PC-9 (cell line): ENCODE measurements at regions not wholly inside any gene's neighbourhood (a gene's known extent, or its start where the extent isn't known, plus 50 kb on each side); places are given as distances from the start of the nearest gene placed in this dataset.
"Not testable (repeated sequence)": the region's sequence is repeated elsewhere in the genome, so short reads cannot be mapped to it uniquely, and the experiment has no call there.

Experiments
- EZH2 ChIP-seq: fragments of 200-600 bp; sonication (generic); IDR thresholded peaks from 2 replicates; pipeline ENCODE4 v1.8.0; 2017; ENCODE audit warnings: antibody characterized with exemption, low read depth
- TF ChIP-seq, protein P1 (sequence below): fragments of 200-600 bp; sonication (generic); conservative IDR thresholded peaks from 2 replicates; pipeline ENCODE4 v1.6.1; 2017; ENCODE audit warnings: mixed run types, antibody characterized with exemption, mild to moderate bottlenecking, moderate library complexity

DNA sequence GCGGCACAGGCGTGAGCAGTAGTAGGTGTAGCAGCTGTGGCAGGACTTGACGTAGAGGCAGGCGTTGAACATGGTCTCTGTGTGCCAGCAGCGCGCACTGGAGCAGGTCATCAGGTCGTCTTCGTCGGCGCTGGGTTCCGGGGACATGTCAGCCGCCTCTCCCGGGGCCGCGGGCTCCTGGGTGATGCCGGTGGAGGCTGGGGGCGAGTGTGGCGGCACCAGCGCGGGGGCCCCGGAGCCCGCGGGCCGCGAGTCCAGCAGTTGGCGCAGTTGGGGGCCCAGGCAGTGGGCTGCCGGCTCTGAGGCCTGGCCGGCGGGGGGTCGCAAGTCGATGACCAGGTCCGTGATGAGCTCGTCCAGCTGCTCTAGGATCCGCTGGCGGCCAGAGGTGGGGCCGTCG lies 249.9 kb downstream of the ANKRD30B start:
- TF ChIP-seq, protein P1, sequence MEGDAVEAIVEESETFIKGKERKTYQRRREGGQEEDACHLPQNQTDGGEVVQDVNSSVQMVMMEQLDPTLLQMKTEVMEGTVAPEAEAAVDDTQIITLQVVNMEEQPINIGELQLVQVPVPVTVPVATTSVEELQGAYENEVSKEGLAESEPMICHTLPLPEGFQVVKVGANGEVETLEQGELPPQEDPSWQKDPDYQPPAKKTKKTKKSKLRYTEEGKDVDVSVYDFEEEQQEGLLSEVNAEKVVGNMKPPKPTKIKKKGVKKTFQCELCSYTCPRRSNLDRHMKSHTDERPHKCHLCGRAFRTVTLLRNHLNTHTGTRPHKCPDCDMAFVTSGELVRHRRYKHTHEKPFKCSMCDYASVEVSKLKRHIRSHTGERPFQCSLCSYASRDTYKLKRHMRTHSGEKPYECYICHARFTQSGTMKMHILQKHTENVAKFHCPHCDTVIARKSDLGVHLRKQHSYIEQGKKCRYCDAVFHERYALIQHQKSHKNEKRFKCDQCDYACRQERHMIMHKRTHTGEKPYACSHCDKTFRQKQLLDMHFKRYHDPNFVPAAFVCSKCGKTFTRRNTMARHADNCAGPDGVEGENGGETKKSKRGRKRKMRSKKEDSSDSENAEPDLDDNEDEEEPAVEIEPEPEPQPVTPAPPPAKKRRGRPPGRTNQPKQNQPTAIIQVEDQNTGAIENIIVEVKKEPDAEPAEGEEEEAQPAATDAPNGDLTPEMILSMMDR = not testable (repeated sequence)
- not testable (repeated sequence) for TF ChIP-seq EZH2
